MM.1S (cell line): ENCODE measurements at regions not wholly inside any gene's neighbourhood (a gene's known extent, or its start where the extent isn't known, plus 50 kb on each side); places are given as distances from the start of the nearest gene placed in this dataset.

Source experiments
- CTCF ChIP-seq: fragments of 300-600 bp; sonication (generic); IDR thresholded peaks from 2 replicates; pipeline ENCODE4 v1.5.1; 2016; ENCODE audit warnings: antibody characterized with exemption, low read length, mixed read lengths
- EZH2 ChIP-seq: fragments of 300-600 bp; sonication (generic); optimal IDR thresholded peaks from 2 replicates; pipeline ENCODE3; 2017; ENCODE audit warnings: low read depth, mild to moderate bottlenecking, antibody characterized with exemption, low read length, mixed read lengths

GRCh38 chr10:44435196-44435595 is 50.3 kb upstream of the CXCL12 start:
- TF ChIP-seq CTCF (no peak), EZH2 (no peak)
